HG03520 (cell line): ENCODE measurements at regions not wholly inside any gene's neighbourhood (a gene's known extent, or its start where the extent isn't known, plus 50 kb on each side); places are given as distances from the start of the nearest gene placed in this dataset.
"Not testable (repeated sequence)": the region's sequence is repeated elsewhere in the genome, so short reads cannot be mapped to it uniquely, and the experiment has no call there.

Source experiments
- ATAC-seq: cut with Tn5 transposase; IDR thresholded peaks from one replicate; pipeline ENCODE4 v1.9.1; 2021; ENCODE audit warnings: mild to moderate bottlenecking, moderate library complexity; ENCODE audit not compliant: unreplicated experiment

GRCh38 chr3:174442302-174442682 is 416.8 kb upstream of the NAALADL2 start:
- no peak for ATAC-seq

- ATAC-seq: no peak
These were observed 414.7 kb upstream of the NAALADL2 start for GRCh38 chr3:174444391-174444790.

- no peak for ATAC-seq
These were observed 401.4 kb upstream of the NAALADL2 start for GRCh38 chr3:174457758-174458157.

- no peak for ATAC-seq
These were observed 398.3 kb upstream of the NAALADL2 start for GRCh38 chr3:174460831-174461230.

- no peak for ATAC-seq
These were observed 396.2 kb upstream of the NAALADL2 start for GRCh38 chr3:174462916-174463315.

GRCh38 chr3:174465177-174465576 is 394.0 kb upstream of the NAALADL2 start:
- ATAC-seq: no peak

GRCh38 chr3:174466471-174467054 is 392.6 kb upstream of the NAALADL2 start:
- ATAC-seq: no peak

GRCh38 chr3:174477491-174477890 is 381.6 kb upstream of the NAALADL2 start:
- no peak for ATAC-seq

GRCh38 chr3:174480767-174481166 is 378.4 kb upstream of the NAALADL2 start:
- ATAC-seq: no peak

- ATAC-seq: no peak
These were observed 376.6 kb upstream of the NAALADL2 start for GRCh38 chr3:174482541-174482940.

- ATAC-seq: no peak
These were observed 375.9 kb upstream of the NAALADL2 start for GRCh38 chr3:174483254-174483653.

GRCh38 chr3:174483856-174484255 is 375.3 kb upstream of the NAALADL2 start:
- ATAC-seq: not testable (repeated sequence)

- no peak for ATAC-seq
These were observed 370.6 kb upstream of the NAALADL2 start for GRCh38 chr3:174488527-174488926.

- no peak for ATAC-seq
These were observed 363.8 kb upstream of the NAALADL2 start for GRCh38 chr3:174495311-174495710.

GRCh38 chr3:174495928-174496327 is 363.2 kb upstream of the NAALADL2 start:
- no peak for ATAC-seq

GRCh38 chr3:174498638-174499037 is 360.5 kb upstream of the NAALADL2 start:
- no peak for ATAC-seq

GRCh38 chr3:174505266-174505665 is 353.9 kb upstream of the NAALADL2 start:
- no peak for ATAC-seq

- no peak for ATAC-seq
These were observed 334.9 kb upstream of the NAALADL2 start for GRCh38 chr3:174524203-174524602.

- no peak for ATAC-seq
These were observed 329.8 kb upstream of the NAALADL2 start for GRCh38 chr3:174529298-174529697.

GRCh38 chr3:174531262-174531982 is 327.7 kb upstream of the NAALADL2 start:
- ATAC-seq: no peak

- ATAC-seq: no peak
These were observed 326.9 kb upstream of the NAALADL2 start for GRCh38 chr3:174532216-174532615.

GRCh38 chr3:174532776-174533175 is 326.4 kb upstream of the NAALADL2 start:
- no peak for ATAC-seq

- no peak for ATAC-seq
These were observed 325.8 kb upstream of the NAALADL2 start for GRCh38 chr3:174533286-174533685.
